Chondrocyte (in vitro differentiated cells): ENCODE measurements at regions not wholly inside any gene's neighbourhood (a gene's known extent, or its start where the extent isn't known, plus 50 kb on each side); places are given as distances from the start of the nearest gene placed in this dataset.
"Not testable (repeated sequence)": the region's sequence is repeated elsewhere in the genome, so short reads cannot be mapped to it uniquely, and the experiment has no call there.

Experiments
- DNase-seq: peaks from one replicate; pipeline ENCODE4 v3.0.0; 2021; ENCODE audit warnings: mixed read lengths, low spot score
- H3K27ac Mint-ChIP-seq: one replicate; pipeline ENCODE4 v1.8.0; 2021; ENCODE audit warnings: mild to moderate bottlenecking, moderate library complexity, mixed read lengths; ENCODE audit not compliant: unreplicated experiment
- H3K27me3 Mint-ChIP-seq: 2 replicates; pipeline ENCODE4 v1.8.0; 2021; ENCODE audit warnings: low read depth, mixed read lengths
- H3K36me3 Mint-ChIP-seq: 2 replicates; pipeline ENCODE4 v1.8.0; 2021; ENCODE audit warnings: low read depth, mixed read lengths
- H3K4me1 Mint-ChIP-seq: 2 replicates; pipeline ENCODE4 v1.8.0; 2021; ENCODE audit warnings: low read depth, mild to moderate bottlenecking, mixed read lengths
- H3K4me3 Mint-ChIP-seq: one replicate; pipeline ENCODE4 v1.8.0; 2021; ENCODE audit warnings: mild to moderate bottlenecking, moderate library complexity, mixed read lengths; ENCODE audit not compliant: unreplicated experiment
- H3K9me3 Mint-ChIP-seq: 2 replicates; pipeline ENCODE4 v1.8.0; 2021; ENCODE audit warnings: low read depth, mixed read lengths
- TF ChIP-seq, protein P1 (sequence below): fragments of 200-600 bp; sonication (generic); IDR thresholded peaks from 2 replicates; pipeline ENCODE4 v1.5.0; 2021; ENCODE audit warnings: antibody characterized with exemption, mild to moderate bottlenecking, moderate library complexity

DNA sequence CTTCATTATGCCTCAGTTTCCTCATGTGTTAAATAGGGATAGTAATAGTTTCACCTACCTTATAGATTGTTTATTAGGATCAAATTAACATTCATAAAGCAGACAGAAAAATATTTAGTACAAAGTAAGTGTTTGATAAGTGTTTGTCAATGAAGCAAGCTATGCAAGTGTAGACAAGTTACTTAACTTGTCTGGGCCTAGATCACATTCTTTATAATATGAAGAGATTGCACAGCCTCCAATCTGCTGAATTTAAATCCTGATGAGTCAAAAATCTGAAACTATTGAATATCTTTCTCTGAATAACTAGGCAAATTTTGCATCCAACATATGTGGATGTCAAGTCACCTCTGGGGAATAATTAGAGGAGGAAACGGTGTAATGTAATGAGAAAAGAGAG, 170.5 kb downstream of the MZT1 start:
- DNase-seq: no peak
- peaks cover 12% of the 10 kb centered on the region for H3K4me1 Mint-ChIP-seq
- H3K27ac Mint-ChIP-seq: no peak overlapping the region
- H3K36me3 Mint-ChIP-seq: no peaks in the 10 kb centered on the region
- no peaks in the 10 kb centered on the region for H3K27me3 Mint-ChIP-seq
- no peaks in the 10 kb centered on the region for H3K9me3 Mint-ChIP-seq
- no peak overlapping the region for H3K4me3 Mint-ChIP-seq
- TF ChIP-seq, protein P1, sequence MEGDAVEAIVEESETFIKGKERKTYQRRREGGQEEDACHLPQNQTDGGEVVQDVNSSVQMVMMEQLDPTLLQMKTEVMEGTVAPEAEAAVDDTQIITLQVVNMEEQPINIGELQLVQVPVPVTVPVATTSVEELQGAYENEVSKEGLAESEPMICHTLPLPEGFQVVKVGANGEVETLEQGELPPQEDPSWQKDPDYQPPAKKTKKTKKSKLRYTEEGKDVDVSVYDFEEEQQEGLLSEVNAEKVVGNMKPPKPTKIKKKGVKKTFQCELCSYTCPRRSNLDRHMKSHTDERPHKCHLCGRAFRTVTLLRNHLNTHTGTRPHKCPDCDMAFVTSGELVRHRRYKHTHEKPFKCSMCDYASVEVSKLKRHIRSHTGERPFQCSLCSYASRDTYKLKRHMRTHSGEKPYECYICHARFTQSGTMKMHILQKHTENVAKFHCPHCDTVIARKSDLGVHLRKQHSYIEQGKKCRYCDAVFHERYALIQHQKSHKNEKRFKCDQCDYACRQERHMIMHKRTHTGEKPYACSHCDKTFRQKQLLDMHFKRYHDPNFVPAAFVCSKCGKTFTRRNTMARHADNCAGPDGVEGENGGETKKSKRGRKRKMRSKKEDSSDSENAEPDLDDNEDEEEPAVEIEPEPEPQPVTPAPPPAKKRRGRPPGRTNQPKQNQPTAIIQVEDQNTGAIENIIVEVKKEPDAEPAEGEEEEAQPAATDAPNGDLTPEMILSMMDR: no peak

DNA sequence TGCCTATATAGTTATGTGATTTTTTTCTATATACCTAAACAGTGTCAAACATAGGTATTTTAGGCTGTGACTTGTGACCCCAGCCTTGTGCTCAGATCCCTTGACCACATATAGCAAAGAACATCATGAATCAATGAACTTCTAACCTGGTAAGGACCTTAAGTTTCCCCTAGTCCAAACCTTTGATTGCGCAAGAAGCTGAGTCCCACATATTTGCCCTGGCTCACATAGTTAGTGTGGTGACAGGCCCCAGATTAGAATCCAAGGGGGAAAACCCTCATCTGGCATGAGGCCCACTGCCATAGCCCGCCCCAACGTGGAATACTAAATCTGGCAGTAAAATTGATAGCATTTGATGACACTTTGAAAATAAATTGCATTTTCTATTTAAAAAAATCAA, 171.8 kb downstream of the MZT1 start:
- Mint-ChIP-seq H3K27ac (no peak overlapping the region), H3K27me3 (no peaks in the 10 kb centered on the region)

GRCh38 chr13:72552731-72553130, 174.7 kb downstream of the MZT1 start:
- H3K36me3 Mint-ChIP-seq: peaks cover 1% of the 10 kb centered on the region
- H3K4me3 Mint-ChIP-seq: no peak overlapping the region
- TF ChIP-seq, protein P1: no peak
- DNase-seq: no peak
- H3K27ac Mint-ChIP-seq: no peak overlapping the region
- H3K27me3 Mint-ChIP-seq: no peaks in the 10 kb centered on the region
- peaks cover 12% of the 10 kb centered on the region for H3K4me1 Mint-ChIP-seq
- peaks cover 3% of the 10 kb centered on the region for H3K9me3 Mint-ChIP-seq

More for the DNA sequence above, 171.8 kb downstream of the MZT1 start:
- DNase-seq: no peak
- Mint-ChIP-seq H3K9me3 (no peaks in the 10 kb centered on the region), H3K36me3 (no peaks in the 10 kb centered on the region), H3K4me1 (peaks cover 12% of the 10 kb centered on the region), H3K4me3 (no peak overlapping the region)
- TF ChIP-seq, protein P1: no peak

DNA sequence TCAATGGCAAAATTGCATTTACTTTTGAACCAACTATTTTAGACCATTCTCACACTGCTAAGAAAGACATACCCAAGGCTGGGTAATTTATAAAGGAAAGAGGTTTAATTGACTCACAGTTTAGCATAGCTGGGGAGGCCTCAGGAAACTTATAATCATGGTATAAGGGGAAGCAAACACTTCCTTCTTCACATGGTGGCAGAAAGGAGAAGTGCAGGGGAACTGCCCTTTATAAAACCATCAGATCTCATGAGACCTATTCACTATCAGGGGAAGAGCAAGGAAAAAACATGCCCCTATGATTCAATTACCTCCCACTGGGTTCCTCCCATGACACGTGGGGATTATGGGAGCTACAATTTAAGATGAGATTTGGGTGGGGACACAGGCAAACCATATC, 181.5 kb downstream of the MZT1 start:
- not testable (repeated sequence) for H3K36me3 Mint-ChIP-seq, H3K4me3 Mint-ChIP-seq, H3K9me3 Mint-ChIP-seq, H3K27ac Mint-ChIP-seq, H3K4me1 Mint-ChIP-seq, DNase-seq, H3K27me3 Mint-ChIP-seq

GRCh38 chr13:72545030-72545719, 182.3 kb downstream of the MZT1 start:
- H3K4me3 Mint-ChIP-seq: no peak overlapping the region
- H3K27ac Mint-ChIP-seq: no peak overlapping the region
- no peaks in the 10 kb centered on the region for H3K4me1 Mint-ChIP-seq
- no peak for DNase-seq
- H3K36me3 Mint-ChIP-seq: peaks cover 1% of the 10 kb centered on the region
- TF ChIP-seq, protein P1: no peak
- peaks cover 3% of the 10 kb centered on the region for H3K9me3 Mint-ChIP-seq
- H3K27me3 Mint-ChIP-seq: peaks cover 1% of the 10 kb centered on the region

DNA sequence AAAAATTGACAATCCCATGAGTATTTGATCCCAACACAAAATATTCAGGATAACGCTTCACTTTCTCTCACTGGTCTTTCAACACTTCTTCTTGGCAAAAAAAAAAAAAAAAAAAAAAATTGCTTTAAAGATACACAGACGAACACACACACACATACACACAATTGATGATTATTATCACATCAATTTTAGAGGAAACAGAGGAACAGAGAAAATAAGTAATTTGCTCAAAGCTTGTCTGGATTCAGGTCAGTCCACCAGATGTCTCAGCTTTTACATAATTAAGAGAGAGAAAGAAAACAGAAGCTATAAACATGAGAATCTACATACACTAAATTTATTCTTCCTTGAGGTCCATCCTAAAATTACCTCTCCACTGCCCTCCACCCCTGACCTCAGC, 183.4 kb downstream of the MZT1 start:
- no peak for DNase-seq
- Mint-ChIP-seq H3K4me1 (no peaks in the 10 kb centered on the region), H3K27me3 (peaks cover 5% of the 10 kb centered on the region), H3K9me3 (peaks cover 3% of the 10 kb centered on the region), H3K27ac (no peak overlapping the region), H3K36me3 (peaks cover 1% of the 10 kb centered on the region), H3K4me3 (no peak overlapping the region)
- TF ChIP-seq, protein P1: no peak
